B cell (primary cell): ENCODE measurements at regions not wholly inside any gene's neighbourhood (a gene's known extent, or its start where the extent isn't known, plus 50 kb on each side); places are given as distances from the start of the nearest gene placed in this dataset.

Source experiments
- ATAC-seq: fragments of 200-7000 bp; cut with Tn5 transposase; one replicate; pipeline ENCODE4 v1.10.0; 2021; ENCODE audit warnings: low read depth, mild to moderate bottlenecking, moderate number of reproducible peaks, moderate library complexity
- CTCF ChIA-PET: fragments of 350-600 bp; sonication (Branson Sonifier 250); formaldehyde crosslinking; loops from one replicate; lab custom pipeline; 2021; ENCODE audit warnings: antibody characterized with exemption, inconsistent platforms; lab: Charles Lee
- POLR2A ChIA-PET: fragments of 350-600 bp; sonication (Branson Sonifier 250); formaldehyde crosslinking; loops from one replicate; lab custom pipeline; 2021; ENCODE audit warnings: antibody characterized with exemption; lab: Charles Lee
- DNase-seq: peaks from one replicate; pipeline ENCODE4 v3.0.0; 2013
- H2AFZ ChIP-seq: 2 replicates; pipeline ENCODE4 v1.6.1; 2012; ENCODE audit warnings: mild to moderate bottlenecking, low read depth, low read length; ENCODE audit not compliant: insufficient read depth, poor library complexity, severe bottlenecking
- H3K27ac ChIP-seq, 2 donors: 1 replicate in 1 of 2; 2 replicates in 1 of 2; pipeline ENCODE4 v1.5.1; 2012 to 2013; ENCODE audit warnings: low read length in 2 of 2, mild to moderate bottlenecking in 2 of 2, moderate library complexity in 1 of 2
- H3K27me3 ChIP-seq, 4 experiments: fragments of 200-600 bp in 1 of 4; sonication (generic) in 1 of 4; replicated peaks in 1 of 4; 1 replicate in 2 of 4; 2 replicates in 2 of 4; pipeline versions ENCODE4 v1.6.1 to v1.7.0; 2013 to 2016; ENCODE audit warnings: low read length in 3 of 4, mild to moderate bottlenecking in 2 of 4, mixed read lengths in 1 of 4, moderate library complexity in 1 of 4; ENCODE audit not compliant: insufficient read depth in 4 of 4, control insufficient read depth in 3 of 4; ENCODE audit errors: control extremely low read depth in 1 of 4
- H3K36me3 ChIP-seq, 2 experiments: replicated peaks in 1 of 2; 1 replicate in 1 of 2; 2 replicates in 1 of 2; pipeline versions ENCODE4 v1.6.1 to v1.7.1; 2013; ENCODE audit warnings: low read length in 1 of 2; ENCODE audit not compliant: insufficient read depth in 2 of 2, control insufficient read depth in 1 of 2; ENCODE audit errors: control extremely low read depth in 1 of 2, extremely low read depth in 1 of 2
- H3K4me1 ChIP-seq, 2 donors: fragments of 200-600 bp in 1 of 2; sonication (generic) in 1 of 2; 1 replicate in 1 of 2; 2 replicates in 1 of 2; pipeline versions ENCODE4 v1.5.1 to v1.6.1; 2013 to 2017; ENCODE audit warnings: low read length in 2 of 2; ENCODE audit not compliant: control insufficient read depth in 2 of 2, insufficient read depth in 2 of 2
- H3K4me2 ChIP-seq: replicated peaks from 2 replicates; pipeline ENCODE3; 2012; ENCODE audit warnings: mild to moderate bottlenecking, low read depth, low read length; ENCODE audit not compliant: poor library complexity, severe bottlenecking
- H3K4me3 ChIP-seq, 5 experiments: fragments of 200-600 bp in 1 of 5; sonication (generic) in 1 of 5; 1 replicate in 3 of 5; 2 replicates in 2 of 5; pipeline versions ENCODE4 v1.5.1 to v1.7.0; 2011 to 2016; ENCODE audit warnings: low read length in 4 of 5, mild to moderate bottlenecking in 4 of 5, low read depth in 2 of 5, control low read depth in 1 of 5, moderate library complexity in 1 of 5; ENCODE audit not compliant: insufficient read depth in 1 of 5; ENCODE audit errors: control extremely low read depth in 1 of 5, extremely low read depth in 1 of 5
- H3K79me2 ChIP-seq: fragments of 200-600 bp; sonication (generic); one replicate; pipeline ENCODE4 v1.6.0; 2016; ENCODE audit warnings: low read length; ENCODE audit not compliant: control insufficient read depth, insufficient read depth
- H3K9ac ChIP-seq: fragments of 200-600 bp; sonication (generic); 2 replicates; pipeline ENCODE4 v1.6.1; 2017; ENCODE audit warnings: mild to moderate bottlenecking, low read length, moderate library complexity
- H3K9me3 ChIP-seq, 3 donors: one replicate each; pipeline versions ENCODE4 v1.6.1 to v1.7.1; 2013; ENCODE audit warnings: low read length in 2 of 3; ENCODE audit not compliant: control insufficient read depth in 2 of 3, insufficient read depth in 1 of 3; ENCODE audit errors: control extremely low read depth in 1 of 3
- H4K20me1 ChIP-seq: 2 replicates; pipeline ENCODE4 v1.6.0; 2012; ENCODE audit warnings: mild to moderate bottlenecking, low read length; ENCODE audit not compliant: insufficient read depth, control insufficient read depth, poor library complexity, severe bottlenecking
- H3K27ac Mint-ChIP-seq: one replicate; pipeline ENCODE4 v1.8.0; 2021; ENCODE audit warnings: mixed read lengths
- H3K27me3 Mint-ChIP-seq: one replicate; pipeline ENCODE4 v1.8.0; 2021; ENCODE audit warnings: mixed read lengths
- H3K4me1 Mint-ChIP-seq: one replicate; pipeline ENCODE4 v1.8.0; 2021; ENCODE audit warnings: mixed read lengths
- H3K4me3 Mint-ChIP-seq: one replicate; pipeline ENCODE4 v1.8.0; 2021; ENCODE audit warnings: mixed read lengths
- H3K9me3 Mint-ChIP-seq: one replicate; pipeline ENCODE4 v1.8.0; 2022; ENCODE audit warnings: mixed read lengths; ENCODE audit not compliant: insufficient read depth
- EZH2 ChIP-seq: IDR thresholded peaks from 2 replicates; pipeline ENCODE4 v1.6.1; 2012; ENCODE audit warnings: borderline replicate concordance, low read depth, mild to moderate bottlenecking, moderate library complexity, low read length; ENCODE audit not compliant: insufficient read depth, poor library complexity, severe bottlenecking
- WGBS: methylation state at CpG from one replicate; pipeline ENCODE4 v1.1.5; 2013; ENCODE audit warnings: missing lambda C conversion rate; ENCODE audit not compliant: insufficient coverage; 5-methylcytosine and 5-hydroxymethylcytosine counted together
- intact Hi-C: fragments of 100-400 bp; cut with micrococcal nuclease; formaldehyde crosslinking; loops from one replicate; pipeline ENCODE4 v1.10.0; 2022
- TF ChIP-seq, protein P1 (sequence below): fragments of 200-600 bp; IDR thresholded peaks from one replicate; pipeline ENCODE4 v1.8.0; 2022; ENCODE audit warnings: antibody characterized with exemption, mild to moderate bottlenecking

DNA sequence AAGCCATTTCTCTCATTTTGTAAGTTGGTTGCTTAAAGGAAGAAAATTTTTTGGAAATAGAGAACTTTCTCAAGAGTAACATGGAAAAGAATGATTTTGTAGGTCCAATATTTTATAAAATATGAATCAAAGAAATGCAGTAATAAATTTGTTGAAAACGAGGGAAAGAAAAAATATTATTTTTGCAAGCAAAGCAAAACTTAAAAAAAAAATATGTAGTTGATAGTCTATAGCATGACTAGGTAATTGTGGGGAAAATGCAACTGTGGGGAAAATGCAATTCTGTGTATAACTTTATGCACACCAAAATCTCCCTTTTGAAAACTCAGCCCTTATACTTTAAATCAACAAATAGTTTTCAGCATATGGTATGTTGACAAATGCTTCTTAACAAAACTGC lies 604.0 kb upstream of the AGTR1 start:
- CTCF ChIA-PET, result no interaction called here
- DNase-seq (no peak), ATAC-seq (no peak)
- Histone ChIP-seq H3K36me3 (no peaks in the 10 kb centered on the region), H3K9me3 (no peaks in the 10 kb centered on the region), H3K4me3 (no peak overlapping the region), H3K27me3 (no peaks in the 10 kb centered on the region), H3K27ac (no peak overlapping the region), H3K79me2 (no peaks in the 10 kb centered on the region), H2AFZ (no peak overlapping the region), H4K20me1 (no peaks in the 10 kb centered on the region), H3K9ac (no peak overlapping the region), H3K4me2 (no peak overlapping the region), H3K4me1 (no peaks in the 10 kb centered on the region)
- H3K4me3 Mint-ChIP-seq, result no peak overlapping the region
- peaks cover 2% of the 10 kb centered on the region for H3K9me3 Mint-ChIP-seq
- POLR2A ChIA-PET, result no interaction called here
- TF ChIP-seq EZH2, result no peak
- TF ChIP-seq, protein P1, sequence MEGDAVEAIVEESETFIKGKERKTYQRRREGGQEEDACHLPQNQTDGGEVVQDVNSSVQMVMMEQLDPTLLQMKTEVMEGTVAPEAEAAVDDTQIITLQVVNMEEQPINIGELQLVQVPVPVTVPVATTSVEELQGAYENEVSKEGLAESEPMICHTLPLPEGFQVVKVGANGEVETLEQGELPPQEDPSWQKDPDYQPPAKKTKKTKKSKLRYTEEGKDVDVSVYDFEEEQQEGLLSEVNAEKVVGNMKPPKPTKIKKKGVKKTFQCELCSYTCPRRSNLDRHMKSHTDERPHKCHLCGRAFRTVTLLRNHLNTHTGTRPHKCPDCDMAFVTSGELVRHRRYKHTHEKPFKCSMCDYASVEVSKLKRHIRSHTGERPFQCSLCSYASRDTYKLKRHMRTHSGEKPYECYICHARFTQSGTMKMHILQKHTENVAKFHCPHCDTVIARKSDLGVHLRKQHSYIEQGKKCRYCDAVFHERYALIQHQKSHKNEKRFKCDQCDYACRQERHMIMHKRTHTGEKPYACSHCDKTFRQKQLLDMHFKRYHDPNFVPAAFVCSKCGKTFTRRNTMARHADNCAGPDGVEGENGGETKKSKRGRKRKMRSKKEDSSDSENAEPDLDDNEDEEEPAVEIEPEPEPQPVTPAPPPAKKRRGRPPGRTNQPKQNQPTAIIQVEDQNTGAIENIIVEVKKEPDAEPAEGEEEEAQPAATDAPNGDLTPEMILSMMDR, result no peak
- intact Hi-C loops, result no loop called here
- H3K4me1 Mint-ChIP-seq, result no peaks in the 10 kb centered on the region
- no peaks in the 10 kb centered on the region for H3K27me3 Mint-ChIP-seq
- no peak overlapping the region for H3K27ac Mint-ChIP-seq
- no CpG with 5 or more reads among the region's 1 CpG for WGBS

DNA sequence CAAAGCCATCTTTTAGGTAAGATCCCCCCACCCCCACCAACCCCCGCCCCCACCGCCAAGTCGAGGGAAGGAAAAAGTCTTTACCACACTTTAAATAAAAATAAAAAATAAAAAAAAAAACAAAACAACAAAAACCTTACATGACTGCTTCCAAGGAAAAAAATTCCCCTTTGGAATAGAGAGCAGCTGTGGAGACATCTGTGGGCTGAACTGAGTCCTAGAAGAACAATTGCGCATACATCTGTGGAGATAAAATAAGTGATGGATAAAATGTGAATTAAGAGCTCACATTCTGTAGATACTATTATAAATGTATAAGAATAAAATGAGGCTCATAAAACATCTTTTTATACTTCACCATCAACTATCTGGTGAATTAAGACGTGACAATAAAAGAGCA lies 601.7 kb upstream of the AGTR1 start:
- Mint-ChIP-seq H3K9me3 (no peaks in the 10 kb centered on the region), H3K27ac (no peak overlapping the region), H3K4me3 (no peak overlapping the region), H3K4me1 (no peaks in the 10 kb centered on the region), H3K27me3 (no peaks in the 10 kb centered on the region)
- POLR2A ChIA-PET, result no interaction called here
- Histone ChIP-seq H3K27ac (no peak overlapping the region), H3K79me2 (no peaks in the 10 kb centered on the region), H3K4me3 (no peak overlapping the region), H3K9me3 (no peaks in the 10 kb centered on the region), H3K4me1 (no peaks in the 10 kb centered on the region), H2AFZ (no peak overlapping the region), H3K4me2 (no peak overlapping the region), H4K20me1 (no peaks in the 10 kb centered on the region), H3K36me3 (no peaks in the 10 kb centered on the region), H3K9ac (no peak overlapping the region), H3K27me3 (no peaks in the 10 kb centered on the region)
- CTCF ChIA-PET, result no interaction called here
- DNase-seq (no peak), ATAC-seq (no peak)
- no CpG with 5 or more reads among the region's 5 CpGs for WGBS
- no peak for TF ChIP-seq EZH2
- TF ChIP-seq, protein P1, result no peak
- intact Hi-C loops, result no loop called here
